NCI-H187 treated with DMSO at 0.1 percent for 48 hours (cell line): ENCODE measurements at regions not wholly inside any gene's neighbourhood (a gene's known extent, or its start where the extent isn't known, plus 50 kb on each side); places are given as distances from the start of the nearest gene placed in this dataset.
"Not testable (repeated sequence)": the region's sequence is repeated elsewhere in the genome, so short reads cannot be mapped to it uniquely, and the experiment has no call there.

Experiments
- DNase-seq: peaks from one replicate; lab custom pipeline; 2025; lab: John Stamatoyannopoulos, UW

DNA sequence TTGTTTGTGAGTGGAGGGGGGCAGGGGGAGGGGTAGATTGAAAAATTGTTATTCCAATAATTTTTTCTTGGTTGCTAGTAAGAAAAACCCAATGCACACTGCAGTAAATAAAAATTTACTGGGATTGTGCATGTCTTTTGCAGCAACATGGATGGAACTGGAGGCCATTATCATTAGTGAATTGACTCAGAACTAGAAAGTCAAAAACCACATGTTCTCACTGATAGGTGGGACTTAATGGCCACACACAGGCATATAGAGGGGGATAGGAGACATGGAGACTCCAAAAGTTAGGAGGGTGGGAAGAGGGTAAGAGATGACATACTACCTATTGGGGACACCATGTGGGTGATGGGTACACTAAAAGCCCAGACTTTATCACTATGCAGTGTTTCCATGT, 67.2 kb downstream of the BUB3 start:
- DNase-seq = no peak

DNA sequence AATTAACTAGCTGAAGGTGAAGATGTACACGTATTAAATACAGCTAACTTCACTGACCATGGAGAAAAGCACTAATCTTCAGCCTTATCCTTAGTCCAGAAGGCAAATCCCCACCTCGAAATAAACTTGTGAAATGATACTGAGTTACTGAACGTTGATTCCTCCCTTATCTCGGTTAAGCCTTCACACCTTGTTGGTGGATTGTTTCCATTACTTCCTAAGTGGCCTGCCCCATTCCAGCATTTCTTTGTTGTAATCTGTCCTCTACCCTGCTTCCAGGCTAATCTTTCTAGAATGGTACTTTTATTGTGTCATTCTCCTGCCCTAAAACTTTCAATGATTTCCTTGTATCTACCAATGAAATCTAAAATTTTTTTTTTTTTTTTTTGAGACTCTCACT, 68.6 kb downstream of the BUB3 start:
- no peak for DNase-seq

DNA sequence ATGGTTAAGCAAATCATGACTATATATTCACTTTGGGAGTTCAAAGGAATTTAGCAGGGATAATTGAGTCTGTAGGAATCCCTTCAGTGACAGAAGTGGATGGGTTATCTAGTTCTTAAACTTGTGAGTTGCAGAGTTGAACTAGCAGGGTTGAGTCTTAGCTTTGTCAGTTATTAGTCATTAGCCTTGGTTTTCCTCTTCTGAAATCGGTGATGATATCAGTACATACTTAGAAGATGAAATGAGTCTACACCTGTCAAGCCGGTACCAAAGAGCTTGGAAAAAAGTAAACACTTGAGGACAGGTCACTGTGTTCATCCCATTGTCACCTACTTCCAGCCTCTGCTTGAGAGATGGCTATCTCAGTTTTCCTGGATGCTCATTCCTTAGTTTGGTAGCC, 73.5 kb downstream of the BUB3 start:
- no peak for DNase-seq

DNA sequence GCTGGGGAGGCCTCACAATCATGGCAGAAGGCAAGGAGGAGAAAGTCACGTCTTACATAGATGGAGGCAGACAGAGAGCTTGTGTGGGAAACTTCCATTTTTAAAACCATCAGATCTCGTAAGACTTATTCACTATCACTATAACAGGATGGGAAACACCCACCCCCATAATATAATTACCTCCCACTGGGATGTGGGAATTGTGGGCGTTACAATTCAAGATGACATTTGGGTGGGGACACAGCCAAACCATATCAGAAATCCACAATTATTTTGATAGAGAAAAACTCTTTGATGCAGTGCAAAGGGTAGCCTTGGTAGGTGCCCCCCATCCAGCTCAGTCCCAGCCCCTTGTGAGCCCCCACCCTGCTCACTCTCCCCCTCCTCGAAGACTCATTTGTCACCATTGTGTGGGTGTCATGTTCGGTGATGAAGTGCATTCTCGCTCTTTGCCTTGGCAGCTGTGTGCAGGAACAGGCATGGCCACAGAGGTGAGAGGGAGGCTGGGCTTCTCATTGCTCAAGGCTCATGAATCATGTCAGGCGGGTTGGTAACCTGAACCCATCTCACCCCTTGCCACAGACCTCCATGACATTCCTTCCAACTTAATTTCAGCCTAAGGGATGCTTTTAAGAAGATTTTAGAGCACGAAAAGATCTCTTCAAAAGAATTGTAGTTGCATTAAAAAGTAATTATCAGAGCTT, 75.9 kb downstream of the BUB3 start:
- DNase-seq = no peak

DNA sequence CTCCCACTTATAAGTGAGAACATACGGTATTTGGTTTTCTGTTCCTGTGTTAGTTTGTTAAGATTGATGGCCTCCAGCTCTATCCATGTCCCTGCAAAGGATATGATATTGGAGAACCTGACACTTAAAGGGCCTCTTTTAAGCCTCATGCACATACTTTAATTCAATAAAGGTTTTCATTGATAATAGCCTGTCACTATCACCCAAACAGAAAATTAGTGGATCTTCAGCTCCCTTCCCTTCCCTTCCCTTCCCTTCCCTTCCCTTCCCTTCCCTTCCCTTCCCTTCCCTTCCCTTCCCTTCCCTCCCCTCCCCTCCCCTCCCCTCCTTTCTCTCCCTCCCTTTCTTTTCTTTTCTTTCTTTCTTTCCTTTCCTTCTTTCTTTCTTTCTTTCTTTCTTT, 78.7 kb downstream of the BUB3 start:
- DNase-seq = not testable (repeated sequence)

DNA sequence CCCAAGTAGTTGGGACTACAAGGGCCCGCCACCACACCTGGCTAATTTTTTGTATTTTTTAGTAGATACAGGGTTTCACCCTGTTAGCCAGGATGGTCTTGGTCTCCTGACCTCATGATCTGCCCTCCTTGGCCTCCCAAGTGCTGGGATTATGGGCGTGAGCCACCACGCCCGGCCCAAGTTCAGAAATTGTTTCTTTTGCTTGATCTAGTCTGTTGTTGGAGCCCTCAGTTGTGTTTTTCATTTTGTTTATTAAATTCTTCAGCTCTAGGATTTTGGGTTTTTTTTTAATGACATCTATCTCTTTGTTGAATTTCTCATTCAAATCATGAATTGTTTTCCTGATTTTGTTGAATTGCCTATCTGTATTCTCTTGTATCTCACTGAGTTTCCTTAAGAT, 80.8 kb downstream of the BUB3 start:
- not testable (repeated sequence) for DNase-seq

DNA sequence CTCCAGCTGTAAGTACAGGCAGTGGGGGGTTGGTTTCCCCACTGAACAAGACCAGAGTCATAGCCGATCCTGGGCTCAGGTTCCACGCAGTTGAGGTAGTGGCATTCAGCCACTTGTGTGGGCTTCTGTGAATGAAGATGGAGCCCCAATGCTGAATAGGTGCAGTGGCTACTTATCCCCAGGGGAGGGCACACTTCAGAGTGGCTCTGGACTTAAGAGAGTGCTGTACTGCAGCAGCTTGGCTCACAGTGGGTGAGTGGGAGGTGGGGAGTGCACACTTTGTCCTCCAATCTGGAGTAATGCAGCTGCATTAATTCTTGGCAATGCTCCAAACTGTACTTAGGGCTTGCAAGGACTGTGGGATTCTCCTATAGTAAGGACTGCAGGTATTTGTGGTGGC, 81.9 kb downstream of the BUB3 start:
- no peak for DNase-seq

DNA sequence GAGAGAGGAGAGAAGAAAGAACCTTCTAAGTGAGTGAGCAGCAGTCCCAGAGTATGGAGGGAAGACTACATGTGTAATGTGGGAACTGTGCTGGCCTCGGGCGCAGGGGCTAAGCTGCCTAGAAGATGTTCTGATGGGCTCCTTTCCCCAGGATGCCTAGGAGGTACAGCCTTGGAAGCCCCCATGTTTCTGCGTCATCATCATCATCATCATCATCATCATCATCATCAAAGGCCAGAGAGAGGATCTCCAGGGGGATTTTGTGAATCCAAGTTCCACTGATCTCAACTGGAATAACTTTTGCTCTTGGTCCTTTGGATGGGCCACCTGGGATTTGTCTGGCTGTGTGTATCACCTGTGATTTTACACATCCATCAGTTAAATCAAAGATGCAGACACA, 86.0 kb downstream of the BUB3 start:
- no peak for DNase-seq

DNA sequence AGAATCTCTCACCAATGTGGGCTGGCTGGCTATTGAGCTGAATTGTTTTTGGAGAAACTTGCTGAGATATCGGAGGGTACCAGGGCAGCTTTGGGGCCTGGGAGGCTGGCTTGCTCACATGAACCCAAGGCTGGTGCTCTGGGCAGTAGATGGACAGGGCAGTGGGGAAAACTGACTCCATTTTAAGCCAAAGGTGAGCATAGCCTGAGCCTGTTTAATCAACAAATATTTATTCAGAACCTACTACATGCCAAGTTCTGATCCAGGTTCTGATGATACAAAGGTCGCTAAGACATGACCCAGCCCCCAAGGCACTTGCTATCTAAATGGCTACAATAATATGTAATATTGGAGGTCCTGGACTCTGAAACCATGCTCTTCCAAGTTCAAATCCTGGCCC, 86.6 kb downstream of the BUB3 start:
- no peak for DNase-seq

DNA sequence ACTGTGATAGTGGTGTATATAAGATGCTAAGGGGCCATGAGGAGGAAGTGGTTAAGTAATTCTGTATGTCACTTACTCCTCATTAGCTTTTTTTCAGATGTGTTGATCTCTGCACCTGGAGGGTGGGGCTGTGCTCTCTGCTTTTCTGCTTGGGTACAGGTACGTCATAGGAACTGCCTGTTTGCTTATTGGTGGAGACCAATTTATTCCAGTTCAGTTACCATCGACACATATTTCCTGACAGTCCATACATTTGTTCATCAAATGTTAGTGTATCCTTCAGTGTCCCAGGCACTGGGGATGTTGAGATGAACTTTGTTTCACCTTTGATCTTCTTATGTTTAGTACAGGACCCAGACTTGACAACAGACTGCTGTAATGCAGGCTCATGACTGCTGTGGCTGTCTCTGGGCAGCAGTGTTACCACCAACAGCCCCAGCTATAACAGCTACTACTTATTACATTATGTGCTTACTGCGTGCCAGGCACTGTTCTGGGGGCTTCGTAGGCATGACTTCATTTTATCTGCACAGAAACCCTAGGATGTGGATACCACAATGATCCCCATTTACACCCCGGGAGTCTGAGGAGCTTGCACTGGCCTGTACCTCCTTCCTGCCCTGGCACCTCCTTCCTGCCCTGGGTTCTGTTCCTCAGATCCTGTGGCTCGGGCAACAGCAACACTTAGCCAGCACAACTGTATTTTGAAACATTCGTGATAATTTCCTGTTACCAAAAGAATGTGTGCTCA, 87.4 kb downstream of the BUB3 start:
- no peak for DNase-seq

DNA sequence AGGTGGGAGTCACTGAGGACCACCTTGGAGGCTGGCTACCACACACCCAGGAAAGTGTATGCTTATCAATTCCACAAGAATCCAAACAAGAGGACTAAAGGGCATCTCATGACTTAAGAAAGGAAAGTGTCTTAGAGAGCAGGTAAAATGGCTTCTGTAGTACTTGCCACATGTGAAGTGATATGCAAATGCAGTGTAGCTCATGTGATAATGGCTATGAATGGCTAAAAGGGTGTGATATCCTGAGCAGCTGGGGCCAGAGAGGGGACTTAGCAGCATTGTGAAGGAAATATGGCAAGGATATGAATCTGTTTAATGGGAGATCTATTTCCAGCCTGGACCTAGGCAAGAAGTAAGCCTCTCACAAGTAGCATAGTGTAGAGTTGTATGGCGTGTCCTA, 90.5 kb downstream of the BUB3 start:
- no peak for DNase-seq

DNA sequence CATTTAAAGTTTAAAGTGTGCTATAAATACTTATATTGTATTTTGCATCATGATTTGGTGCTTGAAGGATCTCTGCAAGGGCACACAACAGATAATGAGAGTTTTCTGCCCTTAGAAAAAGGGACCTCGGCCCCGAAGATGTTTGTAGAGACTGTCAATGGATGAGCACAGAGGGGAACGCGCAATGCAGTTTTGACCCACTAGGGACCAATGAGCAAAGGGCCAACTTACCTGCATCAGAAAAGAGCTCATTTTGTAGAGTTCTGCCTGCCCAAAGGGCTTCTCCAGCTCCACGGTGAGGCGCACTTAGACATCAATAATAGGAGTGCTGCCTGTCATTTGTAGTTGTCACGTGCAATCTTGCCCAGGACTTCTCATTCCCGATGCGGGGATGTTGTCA, 91.1 kb downstream of the BUB3 start:
- no peak for DNase-seq

DNA sequence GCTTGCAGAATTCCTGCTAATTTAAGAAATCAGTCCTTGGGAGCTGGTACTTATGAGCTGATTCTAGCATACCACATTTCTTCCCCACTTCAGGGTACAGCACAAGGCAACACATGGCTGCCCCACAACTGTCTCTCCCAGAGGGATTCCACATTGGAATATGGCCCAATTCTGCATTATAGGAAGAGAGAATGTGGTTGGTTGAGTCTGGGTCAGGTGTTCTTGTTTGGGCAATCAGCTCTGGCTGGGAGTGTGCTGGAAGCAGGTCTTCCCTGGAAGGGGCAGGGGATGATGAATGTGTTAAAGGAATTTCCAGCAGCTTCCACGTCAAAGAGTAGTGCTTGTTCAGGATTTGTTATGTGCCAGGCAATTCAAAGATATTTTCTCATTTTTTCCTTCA, 95.7 kb downstream of the BUB3 start:
- DNase-seq = no peak

DNA sequence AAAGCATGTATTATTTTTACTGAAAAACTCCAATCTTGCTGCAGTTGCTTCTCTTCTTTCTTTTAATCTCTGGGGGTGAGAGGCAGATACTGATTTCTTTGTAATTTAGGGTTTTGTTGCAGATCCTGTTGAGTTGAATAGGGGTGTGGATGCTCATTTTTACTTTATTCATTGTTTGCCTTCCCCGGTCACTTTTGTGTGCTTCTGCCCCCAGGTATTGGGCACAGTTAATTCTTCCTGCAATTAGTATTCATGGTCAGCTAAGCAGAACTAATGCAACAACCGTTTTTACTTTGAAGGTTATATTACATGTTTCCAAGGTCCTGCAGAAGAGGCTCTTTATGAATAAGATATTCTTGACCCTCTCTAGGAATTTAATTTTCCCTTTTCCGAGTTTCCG, 96.4 kb downstream of the BUB3 start:
- DNase-seq = no peak

DNA sequence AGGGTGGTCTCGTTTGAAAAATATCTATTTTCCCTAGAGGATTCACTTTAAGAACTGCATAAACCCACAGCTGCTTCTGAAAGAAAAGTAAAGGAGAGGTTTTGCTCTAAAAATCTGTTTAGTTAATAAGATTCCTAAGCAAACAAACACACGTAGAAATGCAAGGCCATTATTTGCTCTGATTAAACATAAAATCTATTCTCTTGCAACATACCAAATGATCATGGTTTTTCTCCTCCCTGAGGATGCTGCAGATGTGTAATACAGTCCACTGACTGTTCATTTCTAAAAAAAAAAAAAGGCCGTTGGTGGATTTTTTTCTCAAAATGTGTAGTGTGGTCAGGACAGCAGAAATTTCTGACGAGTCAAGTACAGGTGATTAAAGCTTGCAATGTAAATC, 98.6 kb downstream of the BUB3 start:
- no peak for DNase-seq

DNA sequence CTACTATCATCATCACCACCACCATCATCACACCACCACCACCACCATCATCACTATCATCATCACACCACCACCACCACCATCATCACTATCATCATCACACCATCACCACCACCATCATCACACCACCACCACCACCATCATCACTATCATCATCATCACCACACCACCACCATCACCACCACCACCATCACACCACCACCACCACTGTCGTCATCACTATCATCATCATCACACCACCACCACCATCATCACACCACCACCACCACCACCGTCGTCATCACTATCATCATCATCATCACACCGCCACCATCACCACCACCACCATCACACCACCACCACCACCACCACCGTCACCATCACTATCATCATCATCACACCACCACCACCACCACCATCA, 100.1 kb downstream of the BUB3 start:
- DNase-seq = not testable (repeated sequence)

DNA sequence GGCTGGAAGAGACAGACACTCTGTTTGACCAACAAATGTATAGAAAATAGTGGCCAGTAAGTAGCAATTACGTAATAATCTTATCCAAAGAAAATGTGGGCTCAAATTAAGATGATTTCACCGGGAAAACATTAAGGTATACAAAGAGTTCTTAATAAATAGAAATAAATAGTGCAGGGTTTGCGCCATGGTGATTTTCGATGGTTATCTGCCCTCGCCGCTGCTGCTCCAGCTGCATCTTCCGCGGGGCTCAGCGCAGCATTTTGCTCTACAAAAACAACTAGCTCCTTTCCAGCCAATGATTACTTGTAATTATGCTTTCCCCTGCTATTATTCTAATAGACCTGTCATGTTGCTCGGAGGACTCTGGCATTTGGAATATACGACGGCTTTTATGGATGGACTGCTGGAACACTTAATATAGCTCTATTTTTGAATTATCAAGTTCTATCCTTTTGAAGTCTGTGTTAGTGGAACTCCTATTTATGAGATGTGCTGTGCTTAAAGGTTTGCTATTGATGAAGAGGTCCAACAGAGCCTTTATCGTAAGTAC, 103.8 kb downstream of the BUB3 start:
- no peak for DNase-seq

DNA sequence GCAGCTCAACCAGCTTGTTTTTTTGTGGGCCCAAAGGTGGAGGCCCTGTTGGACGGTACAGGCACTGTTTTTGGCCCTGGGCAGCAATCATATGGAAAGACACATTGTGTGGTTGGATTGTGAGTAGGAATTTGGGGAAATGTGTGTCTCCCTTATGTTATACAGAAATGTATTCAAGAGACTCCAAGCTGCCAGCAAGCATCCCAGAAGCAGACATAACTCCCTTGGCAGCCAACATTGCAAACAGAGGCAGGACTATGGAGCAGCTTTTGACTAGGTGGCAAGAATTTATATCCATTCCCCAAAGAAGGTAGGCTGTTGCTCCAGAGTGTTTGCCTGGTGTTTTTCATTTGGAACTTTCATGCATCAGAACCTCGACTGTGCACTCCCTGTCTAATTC, 104.9 kb downstream of the BUB3 start:
- DNase-seq = no peak

DNA sequence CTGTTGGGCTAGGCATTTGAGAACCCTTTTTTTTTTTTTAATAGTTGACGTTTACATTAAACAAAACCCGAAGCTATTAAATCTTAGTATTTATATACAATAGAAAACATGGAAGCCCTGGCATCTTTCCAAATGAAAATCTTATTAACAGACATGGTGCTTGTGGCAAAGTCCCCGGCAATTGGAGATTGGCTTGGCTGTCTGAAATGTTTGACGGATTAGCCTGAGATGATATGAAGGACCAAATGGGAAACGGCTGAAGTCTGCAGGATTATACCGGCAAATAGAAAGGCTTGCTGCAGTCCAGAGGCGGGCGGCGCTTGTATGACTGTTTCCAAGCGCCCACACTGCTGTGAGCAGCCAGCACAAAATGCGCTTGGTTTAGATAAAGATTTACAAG, 105.6 kb downstream of the BUB3 start:
- DNase-seq = no peak

DNA sequence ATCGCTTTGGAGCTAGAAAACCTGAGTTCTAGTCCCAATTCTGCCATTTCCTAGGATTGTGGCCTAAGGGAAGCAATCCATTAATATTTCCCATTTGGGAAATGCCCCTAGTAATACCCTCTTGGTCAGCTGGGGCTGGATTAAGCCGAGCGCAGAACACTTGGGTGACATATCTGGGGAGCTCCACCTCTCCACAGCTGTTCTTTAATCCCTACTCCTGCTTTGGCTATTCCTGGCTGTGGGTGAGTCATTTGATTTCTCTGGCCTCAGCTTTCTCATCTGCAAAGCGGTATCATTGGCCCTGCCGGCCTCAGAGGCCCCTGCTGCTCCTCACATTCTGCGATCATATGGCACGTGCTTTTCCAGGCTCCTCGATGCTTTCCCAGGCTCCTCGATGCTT, 108.3 kb downstream of the BUB3 start:
- no peak for DNase-seq

DNA sequence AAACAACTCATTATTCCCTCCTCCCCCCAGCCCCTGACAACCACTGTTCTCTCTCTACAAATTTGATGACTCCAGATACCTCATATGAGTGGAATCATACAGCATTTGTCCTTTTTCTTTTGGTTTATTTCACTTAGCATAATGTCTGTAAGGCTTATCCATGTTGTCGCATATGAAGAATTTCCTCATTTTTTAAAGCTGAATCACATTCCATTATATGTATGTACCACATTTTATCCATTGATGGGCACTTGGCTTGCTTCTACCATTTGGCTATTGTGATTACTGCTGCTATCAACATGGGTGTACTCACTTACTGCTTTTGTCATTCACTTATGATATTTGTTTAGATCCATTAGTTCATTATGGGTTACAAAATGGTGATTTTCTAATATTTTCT, 112.8 kb downstream of the BUB3 start:
- DNase-seq = no peak

DNA sequence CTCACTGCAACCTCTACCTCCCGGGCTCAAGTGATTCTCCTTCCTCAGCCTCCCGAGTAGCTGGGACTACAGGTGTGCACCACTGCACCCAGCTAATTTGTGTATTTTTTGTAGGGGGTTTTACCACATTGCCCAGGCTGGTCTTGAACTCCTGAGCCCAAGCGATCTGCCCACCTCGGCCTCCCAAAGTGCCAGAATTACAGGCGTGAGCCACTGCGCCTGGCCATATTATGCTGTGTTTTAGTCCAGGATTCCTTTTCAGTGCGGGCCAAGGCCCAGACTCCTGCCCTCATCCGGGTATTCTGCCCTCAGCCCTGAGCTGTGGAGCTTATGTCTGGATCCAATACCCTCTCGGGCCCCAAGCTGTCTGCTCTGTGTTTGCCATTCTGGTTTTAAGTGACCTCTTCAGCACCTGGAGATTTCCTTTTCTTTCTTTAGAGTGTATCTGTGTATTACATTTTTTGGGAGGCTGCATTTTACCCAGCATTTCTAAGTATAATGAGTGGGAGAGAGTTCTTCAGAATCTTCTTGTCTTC, 114.9 kb downstream of the BUB3 start:
- no peak for DNase-seq

DNA sequence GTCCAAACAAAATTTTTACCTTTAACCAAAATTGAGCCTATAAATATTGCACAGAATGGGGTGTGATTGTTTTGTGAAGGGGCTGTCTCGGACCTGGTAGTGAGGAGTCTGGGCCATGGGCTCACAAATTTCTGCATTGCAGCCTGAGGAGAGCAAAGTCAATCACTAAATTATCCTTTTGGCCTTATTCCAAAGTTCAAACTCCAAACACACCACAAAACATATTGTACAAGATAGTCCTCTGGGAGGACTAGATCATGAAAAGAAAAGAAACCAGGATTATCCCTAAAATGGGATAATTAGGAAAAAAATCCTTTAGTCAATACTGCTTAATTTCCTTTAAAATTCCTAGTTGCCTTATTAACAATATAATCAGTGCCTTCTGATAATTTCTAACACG, 115.5 kb downstream of the BUB3 start:
- DNase-seq = no peak
